Osteoblast (primary cell): ENCODE measurements at regions not wholly inside any gene's neighbourhood (a gene's known extent, or its start where the extent isn't known, plus 50 kb on each side); places are given as distances from the start of the nearest gene placed in this dataset.
"Not testable (repeated sequence)": the region's sequence is repeated elsewhere in the genome, so short reads cannot be mapped to it uniquely, and the experiment has no call there.

ENCODE experiments used
- DNase-seq: peaks from one replicate; pipeline ENCODE4 v3.0.0; 2011; ENCODE audit warnings: low spot score, mixed read lengths; ENCODE audit not compliant: insufficient read length; ENCODE audit errors: missing footprints
- H2AFZ ChIP-seq: 2 replicates; pipeline ENCODE4 v1.6.0; 2011; ENCODE audit warnings: mild to moderate bottlenecking, low read length
- H3K27ac ChIP-seq: 2 replicates; pipeline ENCODE4 v1.5.1; 2011; ENCODE audit warnings: mild to moderate bottlenecking, low read depth, low read length, moderate library complexity
- H3K27me3 ChIP-seq: 2 replicates; pipeline ENCODE4 v1.6.0; 2012; ENCODE audit warnings: mild to moderate bottlenecking, control low read depth, inconsistent platforms, low read length, moderate library complexity; ENCODE audit not compliant: insufficient read depth
- H3K36me3 ChIP-seq: 2 replicates; pipeline ENCODE4 v1.5.1; 2011; ENCODE audit warnings: mild to moderate bottlenecking, low read length, control low read depth, moderate library complexity; ENCODE audit not compliant: insufficient read depth
- H3K4me1 ChIP-seq: 2 replicates; pipeline ENCODE4 v1.5.1; 2011; ENCODE audit warnings: mild to moderate bottlenecking, low read length, control low read depth, moderate library complexity; ENCODE audit not compliant: insufficient read depth
- H3K4me2 ChIP-seq: 2 replicates; pipeline ENCODE4 v1.6.0; 2011; ENCODE audit warnings: mild to moderate bottlenecking, low read length; ENCODE audit not compliant: insufficient read depth
- H3K4me3 ChIP-seq: fragments of 200-600 bp; sonication (generic); 3 replicates; pipeline ENCODE4 v1.5.1; 2012; ENCODE audit warnings: mild to moderate bottlenecking, low read length, inconsistent platforms; ENCODE audit not compliant: insufficient read depth
- H3K79me2 ChIP-seq: 2 replicates; pipeline ENCODE4 v1.6.0; 2012; ENCODE audit warnings: mild to moderate bottlenecking, low read length, control low read depth, inconsistent platforms; ENCODE audit not compliant: insufficient read depth
- H3K9me3 ChIP-seq: 2 replicates; pipeline ENCODE4 v1.5.1; 2011; ENCODE audit warnings: low read depth, low read length, control low read depth
- H4K20me1 ChIP-seq: 2 replicates; pipeline ENCODE4 v1.6.0; 2012; ENCODE audit warnings: mild to moderate bottlenecking, low read length, control low read depth; ENCODE audit not compliant: insufficient read depth
- CTCF ChIP-seq: IDR thresholded peaks from 2 replicates; pipeline ENCODE4 v1.5.1; 2011; ENCODE audit warnings: mild to moderate bottlenecking, low read depth, low read length, moderate library complexity; ENCODE audit errors: extremely low read depth

- no peak overlapping the region for H2AFZ ChIP-seq
- TF ChIP-seq CTCF: no peak
- DNase-seq: peak; percentile 73
Observed at GRCh38 chr5:104016646-104017045, 454.1 kb upstream of the NUDT12 start.

GRCh38 chr5:104015765-104016164 is 453.2 kb upstream of the NUDT12 start:
- Histone ChIP-seq H2AFZ (no peak overlapping the region), H4K20me1 (no peaks in the 10 kb centered on the region)

More at GRCh38 chr5:104016646-104017045, 454.1 kb upstream of the NUDT12 start:
- no peaks in the 10 kb centered on the region for H4K20me1 ChIP-seq
- H3K79me2 ChIP-seq: no peaks in the 10 kb centered on the region
- no peak overlapping the region for H3K4me2 ChIP-seq
- peak overlapping the region; percentile 35 for H3K27ac ChIP-seq
- H3K27me3 ChIP-seq: no peaks in the 10 kb centered on the region
- no peaks in the 10 kb centered on the region for H3K9me3 ChIP-seq
- no peak overlapping the region for H3K4me3 ChIP-seq
- no peaks in the 10 kb centered on the region for H3K4me1 ChIP-seq
- no peaks in the 10 kb centered on the region for H3K36me3 ChIP-seq

GRCh38 chr5:104002783-104003182 is 440.2 kb upstream of the NUDT12 start:
- H4K20me1 ChIP-seq, H3K9me3 ChIP-seq, H2AFZ ChIP-seq, H3K4me2 ChIP-seq, H3K79me2 ChIP-seq, DNase-seq, H3K4me3 ChIP-seq, H3K4me1 ChIP-seq, H3K36me3 ChIP-seq, H3K27me3 ChIP-seq, H3K27ac ChIP-seq: not testable (repeated sequence)

More at GRCh38 chr5:104015765-104016164, 453.2 kb upstream of the NUDT12 start:
- Histone ChIP-seq H3K27me3 (no peaks in the 10 kb centered on the region), H3K4me3 (no peak overlapping the region), H3K9me3 (no peaks in the 10 kb centered on the region), H3K79me2 (no peaks in the 10 kb centered on the region), H3K36me3 (no peaks in the 10 kb centered on the region), H3K4me1 (no peaks in the 10 kb centered on the region), H3K4me2 (no peak overlapping the region), H3K27ac (no peak overlapping the region)
- no peak for TF ChIP-seq CTCF
- DNase-seq: no peak

- H3K79me2 ChIP-seq: no peaks in the 10 kb centered on the region
- H3K9me3 ChIP-seq: no peaks in the 10 kb centered on the region
- no peaks in the 10 kb centered on the region for H3K36me3 ChIP-seq
- H3K27ac ChIP-seq: no peak overlapping the region
- no peak overlapping the region for H3K4me2 ChIP-seq
- H3K27me3 ChIP-seq: no peaks in the 10 kb centered on the region
- H2AFZ ChIP-seq: no peak overlapping the region
- no peaks in the 10 kb centered on the region for H3K4me1 ChIP-seq
- DNase-seq: no peak
- H4K20me1 ChIP-seq: no peaks in the 10 kb centered on the region
- no peak overlapping the region for H3K4me3 ChIP-seq
- TF ChIP-seq CTCF: no peak
Observed at GRCh38 chr5:104001136-104001535, 438.5 kb upstream of the NUDT12 start.

- Histone ChIP-seq H3K9me3 (no peaks in the 10 kb centered on the region), H3K27ac (no peak overlapping the region), H3K4me1 (no peaks in the 10 kb centered on the region), H2AFZ (no peak overlapping the region), H3K27me3 (no peaks in the 10 kb centered on the region), H3K4me2 (no peak overlapping the region), H3K36me3 (no peaks in the 10 kb centered on the region), H4K20me1 (no peaks in the 10 kb centered on the region), H3K4me3 (no peak overlapping the region), H3K79me2 (no peaks in the 10 kb centered on the region)
- no peak for DNase-seq
- TF ChIP-seq CTCF: no peak
Observed at GRCh38 chr5:103993031-103993430, 430.4 kb upstream of the NUDT12 start.
